ENCODE measurements at regions not wholly inside any gene's neighbourhood (a gene's known extent, or its start where the extent isn't known, plus 50 kb on each side); places are given as distances from the start of the nearest gene placed in this dataset.

GRCh38 chr20:6411651-6412050 is 288.8 kb upstream of the FERMT1 start:
- TF ChIP-seq CTCF (IDR thresholded peaks at IDR 0.05 in 8 of 11, conservative IDR thresholded peaks at IDR 0.05 in 3 of 11) (no peak), POLR2A (IDR thresholded peaks at IDR 0.05) (no peak), POLR2AphosphoS5 (IDR thresholded peaks at IDR 0.05) (no peak)

Data from spleen (tissue), 7 donors.